Heart left ventricle (tissue), 16 donors: ENCODE measurements at regions not wholly inside any gene's neighbourhood (a gene's known extent, or its start where the extent isn't known, plus 50 kb on each side); places are given as distances from the start of the nearest gene placed in this dataset.

ENCODE experiments used
- ATAC-seq, 4 donors: fragments of 200-7000 bp; cut with Tn5 transposase; one replicate each; pipeline ENCODE4 v1.9.1; 2020 to 2022; ENCODE audit warnings: moderate library complexity in 4 of 4, mild to moderate bottlenecking in 3 of 4, moderate number of reproducible peaks in 1 of 4
- DNase-seq, 5 donors: peaks; one replicate each; pipeline ENCODE4 v3.0.0-alpha.2; 2020
- H3K27ac ChIP-seq, 12 donors: fragments of 200-600 bp; sonication (generic) in 4 of 12; one replicate each; pipeline versions ENCODE4 v1.5.0 to v1.8.0; 2016 to 2022; ENCODE audit warnings: mild to moderate bottlenecking in 2 of 12
- H3K27me3 ChIP-seq, 9 donors: fragments of 200-600 bp; sonication (generic) in 2 of 9; one replicate each; pipeline versions ENCODE4 v1.5.1 to v1.8.0; 2016 to 2022; ENCODE audit warnings: mild to moderate bottlenecking in 3 of 9
- H3K36me3 ChIP-seq, 9 donors: fragments of 200-600 bp; sonication (generic) in 2 of 9; one replicate each; pipeline versions ENCODE4 v1.5.0 to v1.8.0; 2018 to 2022; ENCODE audit warnings: mild to moderate bottlenecking in 2 of 9
- H3K4me1 ChIP-seq, 12 donors: fragments of 200-600 bp; sonication (generic) in 4 of 12; one replicate each; pipeline versions ENCODE4 v1.5.0 to v1.8.0; 2016 to 2022; ENCODE audit warnings: mild to moderate bottlenecking in 3 of 12
- H3K4me3 ChIP-seq, 12 donors: fragments of 200-600 bp; sonication (generic) in 4 of 12; one replicate each; pipeline versions ENCODE4 v1.5.0 to v1.8.0; 2017 to 2022; ENCODE audit warnings: mild to moderate bottlenecking in 9 of 12, moderate library complexity in 4 of 12
- H3K9me3 ChIP-seq, 12 donors: fragments of 200-600 bp; sonication (generic) in 4 of 12; one replicate each; pipeline versions ENCODE4 v1.5.0 to v1.8.0; 2016 to 2022; ENCODE audit warnings: mild to moderate bottlenecking in 1 of 12
- CTCF ChIP-seq, 12 donors: fragments of 200-600 bp; sonication (generic) in 4 of 12; IDR thresholded peaks; one replicate each; pipeline versions ENCODE4 v1.5.0 to v1.8.0; 2018 to 2022; ENCODE audit warnings: antibody characterized with exemption in 12 of 12, mild to moderate bottlenecking in 5 of 12
- POLR2A ChIP-seq, 2 donors: fragments of 450-650 bp; IDR thresholded peaks; one replicate each; pipeline ENCODE4 v1.6.1; 2017; ENCODE audit warnings: antibody characterized with exemption in 2 of 2, mild to moderate bottlenecking in 2 of 2, moderate library complexity in 2 of 2
- WGBS, 4 donors: extraction: QIAGEN DNeasy Blood & Tissue Kit in 2 of 4; methylation state at CpG; one replicate each; pipeline versions ENCODE4 v1.1.5 to v1.1.7; 2013 to 2018; 5-methylcytosine and 5-hydroxymethylcytosine counted together
- intact Hi-C, 10 donors: fragments of 100-400 bp; cut with DNase I; formaldehyde crosslinking; loops; one replicate each; pipeline versions ENCODE4 v1.11.1 to v1.14.2; 2022
- donor health status: ischemic (EF 13 %, LVEDD 7.1; RV severe dilation, severe dysfunction).
- donor health status: healthy with polysubstance abuse.
- donor health status: DM: no; HTN: yes; CAD: no.
- donor health status: DM: no; HTN: no; CAD: no.
- donor health status: ischemic (EF 25% LVEDD 6.9; RV normal size, moderate dysfunction).
- donor health status: ischemic (EF 25% LVEDD 5.7; RV mildly dilated, moderate dysfunction).
- donor health status: healthy.
- donor health status: DM: yes; HTN: yes; CAD: no.
- donor health status: ischemic (EF 35%, LVEDD 5.7; RV mildly dilated, moderate dysfunction).
- donor health status: nonischemic (EF 11% LVEDD 7.7; RV severe dilation, severe dysfunction).
- donor health status: DM: yes; HTN: yes; CAD: no.
- donor health status: PGD.
- donor health status: ischemic (EF 29% LVEDD 5.4; RV normal size, mild dysfunction).
- donor health status: nonischemic (EF 23%, LVEDD 6.1; RV moderate dilation, normal function).

- Histone ChIP-seq H3K4me3 (no peak overlapping the region), H3K9me3 (no peaks in the 10 kb centered on the region), H3K27ac (no peak overlapping the region), H3K4me1 (no peaks in the 10 kb centered on the region), H3K27me3 (no peaks in the 10 kb centered on the region), H3K36me3 (no peaks in the 10 kb centered on the region)
- ATAC-seq (no peak), DNase-seq (no peak)
- no peak for TF ChIP-seq POLR2A (IDR thresholded peaks at IDR 0.05)
- intact Hi-C loops, result loop anchor here in 1 of 10 donors (2.0 kb wide), 1 partner anchor 35 kb away; no protein-coding TSS in a partner anchor
- 71 to 86% (median 83%) methylated on average over 3 of the region's 3 CpGs for WGBS, 4 donors
Observed at GRCh38 chr12:77569876-77570275, 260.8 kb upstream of the NAV3 start.

GRCh38 chr12:77560714-77561113 lies 270.0 kb upstream of the NAV3 start:
- H3K4me3 ChIP-seq, result no peak overlapping the region
- ATAC-seq (no peak), DNase-seq (no peak)
- intact Hi-C loops, result no loop called here
- H3K9me3 ChIP-seq, result no peaks in the 10 kb centered on the region
- no peaks in the 10 kb centered on the region for H3K4me1 ChIP-seq
- no peak overlapping the region for H3K27ac ChIP-seq
- WGBS, 4 donors, result 85 to 94% (median 90%) methylated on average over 6 of the region's 6 CpGs
- no peaks in the 10 kb centered on the region for H3K27me3 ChIP-seq
- TF ChIP-seq POLR2A (IDR thresholded peaks at IDR 0.05) (no peak), CTCF (IDR thresholded peaks at IDR 0.05) (no peak)
- H3K36me3 ChIP-seq, result no peaks in the 10 kb centered on the region

- Histone ChIP-seq H3K36me3 (no peaks in the 10 kb centered on the region), H3K27ac (no peak overlapping the region), H3K27me3 (no peaks in the 10 kb centered on the region), H3K9me3 (no peaks in the 10 kb centered on the region), H3K4me3 (no peak overlapping the region), H3K4me1 (no peaks in the 10 kb centered on the region)
- TF ChIP-seq CTCF (IDR thresholded peaks at IDR 0.05) (no peak), POLR2A (IDR thresholded peaks at IDR 0.05) (no peak)
- DNase-seq, result peak in 1 of 5 donors; percentile 9
- no peak for ATAC-seq
- intact Hi-C loops, result no loop called here
- 87 to 94% (median 90%) methylated on average over 10 to 12 of the region's 12 CpGs for WGBS, 4 donors
Observed at GRCh38 chr12:77559400-77560074, 271.2 kb upstream of the NAV3 start.

GRCh38 chr12:77555074-77555473 lies 275.6 kb upstream of the NAV3 start:
- Histone ChIP-seq H3K36me3 (no peaks in the 10 kb centered on the region), H3K4me3 (no peak overlapping the region), H3K27me3 (no peaks in the 10 kb centered on the region), H3K27ac (no peak overlapping the region), H3K4me1 (no peaks in the 10 kb centered on the region), H3K9me3 (no peaks in the 10 kb centered on the region)
- TF ChIP-seq POLR2A (IDR thresholded peaks at IDR 0.05) (no peak), CTCF (IDR thresholded peaks at IDR 0.05) (no peak)
- intact Hi-C loops, result no loop called here
- 68 to 85% (median 78%) methylated on average over 4 of the region's 4 CpGs for WGBS, 4 donors
- ATAC-seq (no peak), DNase-seq (no peak)
